ENCODE measurements at regions not wholly inside any gene's neighbourhood (a gene's known extent, or its start where the extent isn't known, plus 50 kb on each side); places are given as distances from the start of the nearest gene placed in this dataset.

DNA sequence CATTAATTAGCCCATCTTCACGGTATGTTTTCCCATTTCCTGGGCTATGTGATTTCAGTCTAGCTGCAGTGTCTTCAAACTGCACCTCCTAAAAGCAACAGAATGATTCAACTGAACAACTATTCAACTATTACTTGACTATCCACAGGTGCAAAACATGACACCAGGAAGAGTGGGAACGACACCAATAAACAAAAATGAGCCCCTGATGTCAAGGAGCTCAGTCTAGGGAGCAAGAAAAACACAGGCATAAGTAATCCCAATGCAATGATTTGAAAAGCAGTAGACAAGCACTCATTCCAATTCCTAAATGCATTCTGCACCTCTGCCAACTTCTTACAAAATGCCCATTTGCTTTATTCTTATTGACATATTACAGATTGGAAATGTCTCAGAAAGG lies 285.6 kb downstream of the ETS1 start:
- TF ChIP-seq CTCF (IDR thresholded peaks at IDR 0.05), result no peak
- TF ChIP-seq POLR2A (IDR thresholded peaks at IDR 0.05), result no peak

Data from body of pancreas (tissue), 4 donors.